Epithelial cell of esophagus (primary cell): ENCODE measurements at regions not wholly inside any gene's neighbourhood (a gene's known extent, or its start where the extent isn't known, plus 50 kb on each side); places are given as distances from the start of the nearest gene placed in this dataset.
A peak's percentile ranks its signal among the peaks of the same experiment; 100 is the strongest.
"Not testable (repeated sequence)": the region's sequence is repeated elsewhere in the genome, so short reads cannot be mapped to it uniquely, and the experiment has no call there.

Experiments
- DNase-seq: peaks from one replicate; pipeline ENCODE4 v3.0.0; 2010; ENCODE audit warnings: low read depth
- H3K4me3 ChIP-seq: 2 replicates; pipeline ENCODE4 v1.5.1; 2011; ENCODE audit warnings: mild to moderate bottlenecking, low read length, control low read depth
- CTCF ChIP-seq: IDR thresholded peaks from 2 replicates; pipeline ENCODE4 v1.5.1; 2011; ENCODE audit warnings: low read depth, mild to moderate bottlenecking, low read length, control low read depth, inconsistent platforms; ENCODE audit not compliant: insufficient read depth; ENCODE audit errors: missing control alignments

GRCh38 chr5:79924936-79925893 lies 65.8 kb downstream of the MTX3 start:
- DNase-seq = peak; percentile 66
- TF ChIP-seq CTCF = peak; percentile 68
- no peak overlapping the region for H3K4me3 ChIP-seq

- TF ChIP-seq CTCF = no peak
- no peak for DNase-seq
- no peak overlapping the region for H3K4me3 ChIP-seq
These were observed 67.6 kb downstream of the MTX3 start for GRCh38 chr5:79923431-79923830.

- DNase-seq = no peak
- no peak overlapping the region for H3K4me3 ChIP-seq
- no peak for TF ChIP-seq CTCF
These were observed 68.4 kb downstream of the MTX3 start for GRCh38 chr5:79922626-79923025.

GRCh38 chr5:79907452-79907851 lies 83.6 kb downstream of the MTX3 start:
- not testable (repeated sequence) for DNase-seq, H3K4me3 ChIP-seq

- H3K4me3 ChIP-seq, DNase-seq: not testable (repeated sequence)
These were observed 88.5 kb downstream of the MTX3 start for GRCh38 chr5:79902571-79902970.

- DNase-seq = no peak
- H3K4me3 ChIP-seq = no peak overlapping the region
- TF ChIP-seq CTCF = no peak
These were observed 89.4 kb downstream of the MTX3 start for GRCh38 chr5:79901631-79902030.

- no peak for DNase-seq
- no peak overlapping the region for H3K4me3 ChIP-seq
- TF ChIP-seq CTCF = no peak
These were observed 92.5 kb downstream of the MTX3 start for GRCh38 chr5:79898611-79899010.

GRCh38 chr5:79893976-79894375 lies 97.1 kb downstream of the MTX3 start:
- H3K4me3 ChIP-seq = no peak overlapping the region
- no peak for TF ChIP-seq CTCF
- no peak for DNase-seq
